Keratinocyte (primary cell): ENCODE measurements at regions not wholly inside any gene's neighbourhood (a gene's known extent, or its start where the extent isn't known, plus 50 kb on each side); places are given as distances from the start of the nearest gene placed in this dataset.

Source experiments
- DNase-seq: peaks from one replicate; pipeline ENCODE4 v3.0.0-alpha.2; 2011; ENCODE audit warnings: low read depth, missing footprints, low spot score
- FAIRE-seq: peaks from 2 replicates; lab custom pipeline; 2011; peaks lifted over from hg19 to GRCh38; lab: Jason Lieb, UNC
- H2AFZ ChIP-seq: 2 replicates; pipeline ENCODE4 v1.6.0; 2012; ENCODE audit warnings: low read length, control low read depth, inconsistent platforms; ENCODE audit not compliant: control insufficient read depth
- H3K27ac ChIP-seq: 2 replicates; pipeline ENCODE4 v1.5.1; 2011; ENCODE audit warnings: low read length; ENCODE audit not compliant: control insufficient read depth, insufficient read depth
- H3K27me3 ChIP-seq: 3 replicates; pipeline ENCODE4 v1.6.0; 2011; ENCODE audit warnings: low read length; ENCODE audit not compliant: control insufficient read depth, insufficient read depth; ENCODE audit errors: extremely low read depth
- H3K36me3 ChIP-seq, 2 experiments: 2 replicates in 1 of 2; 3 replicates in 1 of 2; pipeline ENCODE4 v1.5.1; 2011; ENCODE audit warnings: low read length in 2 of 2, mild to moderate bottlenecking in 1 of 2; ENCODE audit not compliant: control insufficient read depth in 2 of 2, insufficient read depth in 2 of 2; ENCODE audit errors: extremely low read depth in 1 of 2
- H3K4me1 ChIP-seq: 3 replicates; pipeline ENCODE4 v1.5.1; 2011; ENCODE audit warnings: low read length; ENCODE audit not compliant: control insufficient read depth, insufficient read depth; ENCODE audit errors: extremely low read depth
- H3K4me2 ChIP-seq: 3 replicates; pipeline ENCODE4 v1.6.0; 2011; ENCODE audit warnings: low read depth, low read length; ENCODE audit not compliant: control insufficient read depth, insufficient read depth; ENCODE audit errors: extremely low read depth
- H3K4me3 ChIP-seq, 3 experiments: fragments of 200-600 bp in 1 of 3; sonication (generic) in 1 of 3; 2 replicates in 2 of 3; 3 replicates in 1 of 3; pipeline ENCODE4 v1.5.1; 2011 to 2016; ENCODE audit warnings: low read length in 3 of 3, mild to moderate bottlenecking in 3 of 3, control low read depth in 2 of 3, inconsistent platforms in 1 of 3, low read depth in 1 of 3, mixed read lengths in 1 of 3, mixed run types in 1 of 3, moderate library complexity in 1 of 3; ENCODE audit not compliant: control insufficient read depth in 2 of 3, insufficient read depth in 2 of 3; ENCODE audit errors: extremely low read depth in 1 of 3
- H3K79me2 ChIP-seq: 2 replicates; pipeline ENCODE4 v1.6.0; 2012; ENCODE audit warnings: low read length; ENCODE audit not compliant: control insufficient read depth, insufficient read depth
- H3K9ac ChIP-seq: 3 replicates; pipeline ENCODE4 v1.6.0; 2011; ENCODE audit warnings: low read length; ENCODE audit not compliant: control insufficient read depth, insufficient read depth; ENCODE audit errors: extremely low read depth
- H3K9me1 ChIP-seq: 3 replicates; pipeline ENCODE4 v1.6.0; 2011; ENCODE audit warnings: low read length; ENCODE audit not compliant: control insufficient read depth, insufficient read depth; ENCODE audit errors: extremely low read depth
- H3K9me3 ChIP-seq: 2 replicates; pipeline ENCODE4 v1.5.1; 2012; ENCODE audit warnings: low read depth, low read length; ENCODE audit not compliant: control insufficient read depth
- H4K20me1 ChIP-seq: 3 replicates; pipeline ENCODE4 v1.6.0; 2011; ENCODE audit warnings: low read length; ENCODE audit not compliant: control insufficient read depth, insufficient read depth; ENCODE audit errors: extremely low read depth
- CTCF ChIP-seq, 3 experiments: IDR thresholded peaks in 1 of 3; conservative IDR thresholded peaks in 1 of 3; optimal IDR thresholded peaks in 1 of 3; 2 replicates in 2 of 3; 3 replicates in 1 of 3; pipeline versions ENCODE3 to v1.5.1; 2011; ENCODE audit warnings: low read length in 3 of 3, mild to moderate bottlenecking in 3 of 3, moderate library complexity in 2 of 3, control low read depth in 1 of 3, inconsistent platforms in 1 of 3; ENCODE audit not compliant: insufficient read depth in 2 of 3; ENCODE audit errors: extremely low read depth in 1 of 3
- EZH2 ChIP-seq: IDR thresholded peaks from one replicate; pipeline ENCODE4 v1.6.1; 2012; ENCODE audit warnings: inconsistent platforms, mild to moderate bottlenecking, low read length, moderate library complexity
- dilution Hi-C: fragments of 300-500 bp; cut with MboI; formaldehyde crosslinking; loops from one replicate; pipeline ENCODE4 v1.7.0; 2020; ENCODE audit warnings: low sequenced_read_pairs; ENCODE audit not compliant: extremely low pct_ligation_motif_present

DNA sequence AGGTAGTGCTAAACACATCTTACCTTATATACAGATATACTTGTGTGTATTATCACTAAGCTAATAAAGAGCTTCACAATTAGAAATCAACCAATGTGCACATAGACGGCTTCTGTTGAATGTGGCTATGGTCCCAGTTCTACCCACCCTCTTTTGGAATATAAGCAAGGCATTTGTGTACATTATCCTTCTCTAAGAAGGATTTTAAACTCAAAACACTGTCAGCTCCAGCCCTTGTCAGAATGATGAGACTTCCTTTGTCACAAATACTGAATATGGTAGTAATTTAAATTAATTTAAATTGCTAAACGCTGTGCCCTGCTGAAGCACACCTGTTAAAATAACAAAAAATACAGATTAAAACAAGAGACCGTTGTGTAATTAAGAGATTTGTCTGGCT is 107.9 kb upstream of the GRAMD2B start:
- H3K79me2 ChIP-seq = no peaks in the 10 kb centered on the region
- TF ChIP-seq CTCF (optimal IDR thresholded peaks at IDR 0.05 in 1 of 3, IDR thresholded peaks at IDR 0.05 in 1 of 3, conservative IDR thresholded peaks at IDR 0.05 in 1 of 3; ENCODE audit: extremely low read depth in 1 of 3, insufficient read depth in 2 of 3, low read length in 3 of 3) = no peak
- no peak for TF ChIP-seq EZH2
- no peaks in the 10 kb centered on the region for H3K4me1 ChIP-seq
- no peak overlapping the region for H2AFZ ChIP-seq
- H3K9me1 ChIP-seq = no peaks in the 10 kb centered on the region
- no peak overlapping the region for H3K4me2 ChIP-seq
- H3K9me3 ChIP-seq = no peaks in the 10 kb centered on the region
- H3K9ac ChIP-seq = no peak overlapping the region
- no peak for FAIRE-seq
- H3K27me3 ChIP-seq = no peaks in the 10 kb centered on the region
- no peaks in the 10 kb centered on the region for H4K20me1 ChIP-seq
- no peak overlapping the region for H3K4me3 ChIP-seq
- H3K36me3 ChIP-seq = no peaks in the 10 kb centered on the region
- H3K27ac ChIP-seq = no peak overlapping the region
- DNase-seq = no peak
- dilution Hi-C loops = no loop called here

DNA sequence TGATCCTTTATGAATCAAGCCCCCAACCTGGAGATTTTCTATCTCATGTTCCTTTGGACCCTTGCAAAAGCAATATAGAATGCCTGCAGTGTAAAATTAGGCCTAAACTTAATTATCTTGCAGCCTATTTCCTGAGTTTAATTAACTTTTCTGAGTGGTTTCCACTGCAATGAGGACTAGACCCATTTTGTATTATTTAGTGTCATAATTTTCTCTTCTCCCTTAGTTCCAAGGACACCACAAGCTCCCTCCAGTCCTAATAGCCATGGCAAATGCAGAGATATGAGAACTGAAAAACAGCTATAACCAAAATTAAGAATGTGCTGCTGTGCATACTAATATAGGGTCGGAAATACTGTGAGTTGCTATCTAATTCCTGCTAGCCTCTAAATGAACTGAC is 90.9 kb upstream of the GRAMD2B start:
- DNase-seq = no peak
- no peaks in the 10 kb centered on the region for H4K20me1 ChIP-seq
- H3K9me3 ChIP-seq = no peaks in the 10 kb centered on the region
- H2AFZ ChIP-seq = no peak overlapping the region
- H3K36me3 ChIP-seq = no peaks in the 10 kb centered on the region
- no peak overlapping the region for H3K4me2 ChIP-seq
- H3K9me1 ChIP-seq = no peaks in the 10 kb centered on the region
- dilution Hi-C loops = no loop called here
- H3K27ac ChIP-seq = no peak overlapping the region
- no peak overlapping the region for H3K4me3 ChIP-seq
- H3K79me2 ChIP-seq = no peaks in the 10 kb centered on the region
- TF ChIP-seq EZH2 (no peak), CTCF (optimal IDR thresholded peaks at IDR 0.05 in 1 of 3, IDR thresholded peaks at IDR 0.05 in 1 of 3, conservative IDR thresholded peaks at IDR 0.05 in 1 of 3; ENCODE audit: extremely low read depth in 1 of 3, insufficient read depth in 2 of 3, low read length in 3 of 3) (no peak)
- no peaks in the 10 kb centered on the region for H3K27me3 ChIP-seq
- H3K9ac ChIP-seq = no peak overlapping the region
- FAIRE-seq = no peak
- H3K4me1 ChIP-seq = peaks cover 3% of the 10 kb centered on the region
